ENCODE measurements at regions not wholly inside any gene's neighbourhood (a gene's known extent, or its start where the extent isn't known, plus 50 kb on each side); places are given as distances from the start of the nearest gene placed in this dataset.

DNA sequence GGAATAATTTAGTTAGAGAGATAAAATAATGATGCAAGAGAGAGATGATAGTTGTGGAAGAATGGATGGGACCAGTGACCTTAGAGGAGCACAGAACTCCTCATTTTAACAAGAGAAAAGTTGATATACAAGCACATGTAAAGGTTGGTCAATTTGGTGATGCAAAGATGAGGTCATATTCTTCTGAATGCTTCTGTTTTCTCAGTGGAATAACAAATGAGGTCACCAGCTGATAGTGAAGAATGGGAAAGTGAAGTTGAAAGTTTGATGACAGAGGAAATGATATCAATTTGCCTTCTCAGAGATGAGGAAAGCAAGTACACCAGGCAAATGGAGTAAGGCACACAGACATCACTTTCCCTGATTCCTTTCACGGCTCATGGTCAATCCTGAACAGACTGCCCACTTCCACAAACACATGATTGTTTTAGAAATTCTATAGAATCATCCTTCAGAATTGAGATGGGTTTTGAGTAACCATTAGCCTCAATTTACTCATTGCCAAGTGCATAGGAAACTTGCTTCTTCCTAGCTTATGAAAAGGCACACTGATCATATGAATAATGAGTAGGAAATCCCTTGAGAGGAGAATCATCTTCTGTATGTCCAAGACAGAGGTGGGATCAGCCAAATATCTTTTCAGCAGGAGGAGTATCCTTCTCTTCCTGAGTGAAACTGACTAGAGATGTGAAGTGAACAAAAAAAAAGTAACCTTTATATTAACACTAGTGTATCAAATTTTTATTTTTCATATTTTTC, 82.4 kb upstream of the TCF21 start:
- TF ChIP-seq, protein P1, sequence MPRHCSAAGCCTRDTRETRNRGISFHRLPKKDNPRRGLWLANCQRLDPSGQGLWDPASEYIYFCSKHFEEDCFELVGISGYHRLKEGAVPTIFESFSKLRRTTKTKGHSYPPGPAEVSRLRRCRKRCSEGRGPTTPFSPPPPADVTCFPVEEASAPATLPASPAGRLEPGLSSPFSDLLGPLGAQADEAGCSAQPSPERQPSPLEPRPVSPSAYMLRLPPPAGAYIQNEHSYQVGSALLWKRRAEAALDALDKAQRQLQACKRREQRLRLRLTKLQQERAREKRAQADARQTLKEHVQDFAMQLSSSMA (CRISPR knock-in tag; IDR thresholded peaks at IDR 0.05): no peak
- no peak for TF ChIP-seq CEBPG (CRISPR knock-in tag; IDR thresholded peaks at IDR 0.05)
- TF ChIP-seq, protein P2, sequence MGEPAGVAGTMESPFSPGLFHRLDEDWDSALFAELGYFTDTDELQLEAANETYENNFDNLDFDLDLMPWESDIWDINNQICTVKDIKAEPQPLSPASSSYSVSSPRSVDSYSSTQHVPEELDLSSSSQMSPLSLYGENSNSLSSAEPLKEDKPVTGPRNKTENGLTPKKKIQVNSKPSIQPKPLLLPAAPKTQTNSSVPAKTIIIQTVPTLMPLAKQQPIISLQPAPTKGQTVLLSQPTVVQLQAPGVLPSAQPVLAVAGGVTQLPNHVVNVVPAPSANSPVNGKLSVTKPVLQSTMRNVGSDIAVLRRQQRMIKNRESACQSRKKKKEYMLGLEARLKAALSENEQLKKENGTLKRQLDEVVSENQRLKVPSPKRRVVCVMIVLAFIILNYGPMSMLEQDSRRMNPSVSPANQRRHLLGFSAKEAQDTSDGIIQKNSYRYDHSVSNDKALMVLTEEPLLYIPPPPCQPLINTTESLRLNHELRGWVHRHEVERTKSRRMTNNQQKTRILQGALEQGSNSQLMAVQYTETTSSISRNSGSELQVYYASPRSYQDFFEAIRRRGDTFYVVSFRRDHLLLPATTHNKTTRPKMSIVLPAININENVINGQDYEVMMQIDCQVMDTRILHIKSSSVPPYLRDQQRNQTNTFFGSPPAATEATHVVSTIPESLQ (CRISPR knock-in tag; conservative IDR thresholded peaks at IDR 0.05): no peak
- TF ChIP-seq CENPX (CRISPR knock-in tag; IDR thresholded peaks at IDR 0.05): no peak
- TF ChIP-seq HCFC1 (IDR thresholded peaks at IDR 0.05; ENCODE audit: low read depth, low read length): no peak
- TF ChIP-seq GABPA (IDR thresholded peaks at IDR 0.05; ENCODE audit: low read depth, low read length): no peak
- no peak for TF ChIP-seq GABPA (CRISPR knock-in tag; IDR thresholded peaks at IDR 0.05; ENCODE audit: low read depth)
- no peak for TF ChIP-seq CHD4 (IDR thresholded peaks at IDR 0.05; ENCODE audit: borderline replicate concordance, low read length)
- TF ChIP-seq NR3C1 (CRISPR knock-in tag; IDR thresholded peaks at IDR 0.05): no peak
- no peak for TF ChIP-seq ZNF354B (CRISPR knock-in tag; IDR thresholded peaks at IDR 0.05)
- no peak for TF ChIP-seq DNMT3B (CRISPR knock-in tag; conservative IDR thresholded peaks at IDR 0.05)
- TF ChIP-seq JUND (CRISPR knock-in tag; IDR thresholded peaks at IDR 0.05): no peak
- TF ChIP-seq TBP (CRISPR knock-in tag; IDR thresholded peaks at IDR 0.05): no peak
- TF ChIP-seq, protein P3, sequence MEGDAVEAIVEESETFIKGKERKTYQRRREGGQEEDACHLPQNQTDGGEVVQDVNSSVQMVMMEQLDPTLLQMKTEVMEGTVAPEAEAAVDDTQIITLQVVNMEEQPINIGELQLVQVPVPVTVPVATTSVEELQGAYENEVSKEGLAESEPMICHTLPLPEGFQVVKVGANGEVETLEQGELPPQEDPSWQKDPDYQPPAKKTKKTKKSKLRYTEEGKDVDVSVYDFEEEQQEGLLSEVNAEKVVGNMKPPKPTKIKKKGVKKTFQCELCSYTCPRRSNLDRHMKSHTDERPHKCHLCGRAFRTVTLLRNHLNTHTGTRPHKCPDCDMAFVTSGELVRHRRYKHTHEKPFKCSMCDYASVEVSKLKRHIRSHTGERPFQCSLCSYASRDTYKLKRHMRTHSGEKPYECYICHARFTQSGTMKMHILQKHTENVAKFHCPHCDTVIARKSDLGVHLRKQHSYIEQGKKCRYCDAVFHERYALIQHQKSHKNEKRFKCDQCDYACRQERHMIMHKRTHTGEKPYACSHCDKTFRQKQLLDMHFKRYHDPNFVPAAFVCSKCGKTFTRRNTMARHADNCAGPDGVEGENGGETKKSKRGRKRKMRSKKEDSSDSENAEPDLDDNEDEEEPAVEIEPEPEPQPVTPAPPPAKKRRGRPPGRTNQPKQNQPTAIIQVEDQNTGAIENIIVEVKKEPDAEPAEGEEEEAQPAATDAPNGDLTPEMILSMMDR (CRISPR knock-in tag; IDR thresholded peaks at IDR 0.05): no peak
